HFF-Myc (cell line): ENCODE measurements at regions not wholly inside any gene's neighbourhood (a gene's known extent, or its start where the extent isn't known, plus 50 kb on each side); places are given as distances from the start of the nearest gene placed in this dataset.

Experiments
- DNase-seq: peaks from one replicate; pipeline ENCODE4 v3.0.0-alpha.2; 2011; ENCODE audit warnings: low read depth; ENCODE audit errors: extremely low read depth
- H3K4me3 ChIP-seq: replicated peaks from 2 replicates; pipeline ENCODE4 v1.5.1; 2011; ENCODE audit warnings: low read depth, mild to moderate bottlenecking, control low read depth, low read length
- TF ChIP-seq, protein P1 (sequence below): IDR thresholded peaks from 2 replicates; pipeline ENCODE4 v1.5.1; 2012; ENCODE audit warnings: mild to moderate bottlenecking, low read depth, low read length, control low read depth; ENCODE audit errors: missing control alignments

DNA sequence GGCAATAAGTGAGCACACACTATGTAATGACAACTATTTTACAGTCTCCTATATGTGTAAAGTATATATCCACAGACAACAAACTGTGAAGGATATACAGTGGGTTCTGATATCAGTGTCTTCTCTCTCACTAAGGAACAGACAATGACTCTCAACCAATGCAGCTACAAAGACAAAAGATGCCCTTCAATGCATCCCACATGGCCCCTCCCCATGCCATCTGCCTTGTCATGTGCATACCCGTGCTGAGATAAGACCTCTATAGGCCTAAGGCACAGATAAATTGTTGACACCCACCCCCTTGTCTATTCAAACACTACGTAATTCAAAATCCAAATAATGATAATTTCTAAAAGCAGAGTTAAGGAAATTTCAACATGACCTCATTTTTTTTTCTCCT is 1123.5 kb upstream of the MAP3K7 start:
- no peak overlapping the region for H3K4me3 ChIP-seq
- no peak for DNase-seq
- TF ChIP-seq, protein P1, sequence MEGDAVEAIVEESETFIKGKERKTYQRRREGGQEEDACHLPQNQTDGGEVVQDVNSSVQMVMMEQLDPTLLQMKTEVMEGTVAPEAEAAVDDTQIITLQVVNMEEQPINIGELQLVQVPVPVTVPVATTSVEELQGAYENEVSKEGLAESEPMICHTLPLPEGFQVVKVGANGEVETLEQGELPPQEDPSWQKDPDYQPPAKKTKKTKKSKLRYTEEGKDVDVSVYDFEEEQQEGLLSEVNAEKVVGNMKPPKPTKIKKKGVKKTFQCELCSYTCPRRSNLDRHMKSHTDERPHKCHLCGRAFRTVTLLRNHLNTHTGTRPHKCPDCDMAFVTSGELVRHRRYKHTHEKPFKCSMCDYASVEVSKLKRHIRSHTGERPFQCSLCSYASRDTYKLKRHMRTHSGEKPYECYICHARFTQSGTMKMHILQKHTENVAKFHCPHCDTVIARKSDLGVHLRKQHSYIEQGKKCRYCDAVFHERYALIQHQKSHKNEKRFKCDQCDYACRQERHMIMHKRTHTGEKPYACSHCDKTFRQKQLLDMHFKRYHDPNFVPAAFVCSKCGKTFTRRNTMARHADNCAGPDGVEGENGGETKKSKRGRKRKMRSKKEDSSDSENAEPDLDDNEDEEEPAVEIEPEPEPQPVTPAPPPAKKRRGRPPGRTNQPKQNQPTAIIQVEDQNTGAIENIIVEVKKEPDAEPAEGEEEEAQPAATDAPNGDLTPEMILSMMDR: no peak

DNA sequence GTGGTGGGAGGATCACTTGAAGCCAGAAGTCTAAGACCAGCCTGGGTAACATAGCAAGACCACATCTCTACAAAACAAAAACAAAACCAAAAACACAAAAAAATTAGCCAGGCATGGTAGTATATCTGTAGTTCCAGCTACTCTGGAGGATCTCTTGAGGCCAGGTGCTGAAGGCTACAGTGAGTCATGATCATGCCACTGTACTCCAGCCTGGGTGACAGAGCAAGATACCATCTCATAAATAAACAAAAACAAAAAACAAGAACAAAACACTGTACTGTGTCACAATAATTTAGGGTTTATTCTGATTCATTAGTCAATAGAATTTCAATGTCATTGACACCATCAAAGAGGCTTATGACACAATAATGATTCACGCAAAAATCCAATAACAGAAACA is 1121.7 kb upstream of the MAP3K7 start:
- DNase-seq: no peak
- TF ChIP-seq, protein P1: no peak
- H3K4me3 ChIP-seq: no peak overlapping the region

DNA sequence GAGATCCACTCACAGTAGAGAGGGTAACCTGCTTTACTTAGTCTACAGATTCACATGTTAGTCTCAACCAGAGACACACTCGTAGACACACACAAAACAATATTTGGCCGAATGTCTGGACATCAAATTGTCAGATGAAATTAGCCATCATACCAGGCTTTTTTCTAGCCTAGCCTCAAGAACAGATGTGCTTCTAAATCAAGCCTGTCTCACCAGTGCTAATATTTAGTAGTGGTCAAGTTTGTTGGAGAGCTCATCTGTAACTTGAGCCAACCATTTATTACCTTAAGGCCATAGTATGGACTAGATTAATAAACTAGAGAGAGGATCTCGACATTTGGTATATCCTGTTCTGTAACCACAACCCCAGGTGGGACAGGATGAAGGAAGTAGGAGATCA is 1118.8 kb upstream of the MAP3K7 start:
- TF ChIP-seq, protein P1: no peak
- H3K4me3 ChIP-seq: no peak overlapping the region
- no peak for DNase-seq

DNA sequence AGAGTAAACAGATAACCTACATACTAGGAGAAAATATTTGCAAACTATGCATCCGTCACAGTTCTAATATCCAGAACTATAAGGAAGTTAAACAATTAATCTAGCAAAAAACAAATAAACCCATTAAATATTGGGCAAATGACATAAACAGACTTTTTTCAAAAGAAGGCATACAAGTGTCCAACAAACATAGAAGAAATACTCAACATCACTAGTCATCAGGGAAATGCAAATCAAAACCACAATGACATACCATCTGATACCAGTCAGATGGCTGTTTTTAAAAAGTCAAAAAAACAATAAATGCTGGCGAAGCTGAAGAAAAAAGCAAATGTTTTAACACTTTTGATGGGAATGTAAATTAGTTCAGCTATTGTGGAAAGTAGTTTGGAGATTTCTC is 1117.7 kb upstream of the MAP3K7 start:
- TF ChIP-seq, protein P1: no peak
- no peak for DNase-seq
- H3K4me3 ChIP-seq: no peak overlapping the region

DNA sequence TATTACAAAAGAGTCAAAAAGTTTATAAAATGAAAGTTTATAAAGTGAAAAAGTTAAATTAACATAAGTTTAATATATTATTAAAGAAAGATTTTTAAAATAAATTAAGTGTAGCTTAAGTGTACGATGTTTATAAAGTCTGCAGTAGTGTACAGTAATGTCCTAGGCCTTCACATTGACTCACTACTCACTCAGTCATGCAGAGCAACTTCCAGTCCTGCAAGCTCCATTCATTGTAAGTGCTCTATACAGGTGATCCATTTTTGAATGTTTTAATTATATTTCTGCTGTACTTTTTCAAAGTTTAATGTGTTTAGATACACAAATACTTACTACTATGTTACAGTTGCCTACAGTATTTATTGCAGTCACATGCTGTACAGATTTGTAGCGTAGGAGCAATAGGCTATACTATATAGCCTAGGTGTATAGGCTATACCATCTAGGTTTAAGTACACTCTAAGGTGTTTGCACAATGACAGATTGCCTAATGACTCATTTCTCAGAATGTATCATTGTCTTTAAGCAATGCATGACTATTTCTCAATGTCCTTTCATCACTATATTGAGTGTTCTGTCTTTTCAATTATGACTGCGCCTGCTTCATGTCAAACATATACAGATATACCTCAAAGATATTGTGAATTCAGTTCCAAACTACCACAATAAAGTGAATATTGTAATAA is 1110.3 kb upstream of the MAP3K7 start:
- TF ChIP-seq, protein P1: no peak
- no peak for DNase-seq
- no peak overlapping the region for H3K4me3 ChIP-seq

DNA sequence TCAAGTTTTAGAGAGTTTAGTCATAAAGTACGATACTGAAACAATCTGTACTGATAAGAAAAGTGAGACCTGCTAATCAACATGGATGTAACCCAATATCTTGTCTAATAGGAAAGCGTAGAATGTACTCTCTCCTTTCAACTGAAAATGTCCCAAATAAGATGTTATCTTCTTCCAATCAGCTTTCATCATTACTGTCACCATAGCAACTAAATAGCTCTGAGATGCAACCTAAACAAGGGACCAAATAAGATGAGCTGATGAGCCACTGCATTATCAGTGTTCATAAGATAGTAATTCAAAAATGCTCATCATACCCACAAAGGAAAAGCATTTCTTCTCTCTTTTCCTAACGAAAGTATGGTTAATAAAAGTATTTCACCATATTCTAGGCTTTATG is 1108.3 kb upstream of the MAP3K7 start:
- no peak overlapping the region for H3K4me3 ChIP-seq
- DNase-seq: no peak
- TF ChIP-seq, protein P1: no peak
